Peyer's patch (tissue), 4 donors: ENCODE measurements at regions not wholly inside any gene's neighbourhood (a gene's known extent, or its start where the extent isn't known, plus 50 kb on each side); places are given as distances from the start of the nearest gene placed in this dataset.

Source experiments
- POLR2A ChIP-seq, 2 donors: fragments of 450-650 bp; IDR thresholded peaks; one replicate each; pipeline ENCODE4 v1.5.1; 2017; ENCODE audit warnings: antibody characterized with exemption in 2 of 2, mild to moderate bottlenecking in 2 of 2, moderate library complexity in 2 of 2
- TF ChIP-seq, protein P1 (sequence below), 6 experiments: fragments of 450-650 bp in 4 of 6; fragments of 200-600 bp in 2 of 6; sonication (generic) in 1 of 6; IDR thresholded peaks; one replicate each; pipeline ENCODE4 v1.5.1; 2017 to 2019; ENCODE audit warnings: antibody characterized with exemption in 6 of 6, mild to moderate bottlenecking in 3 of 6, moderate library complexity in 1 of 6

DNA sequence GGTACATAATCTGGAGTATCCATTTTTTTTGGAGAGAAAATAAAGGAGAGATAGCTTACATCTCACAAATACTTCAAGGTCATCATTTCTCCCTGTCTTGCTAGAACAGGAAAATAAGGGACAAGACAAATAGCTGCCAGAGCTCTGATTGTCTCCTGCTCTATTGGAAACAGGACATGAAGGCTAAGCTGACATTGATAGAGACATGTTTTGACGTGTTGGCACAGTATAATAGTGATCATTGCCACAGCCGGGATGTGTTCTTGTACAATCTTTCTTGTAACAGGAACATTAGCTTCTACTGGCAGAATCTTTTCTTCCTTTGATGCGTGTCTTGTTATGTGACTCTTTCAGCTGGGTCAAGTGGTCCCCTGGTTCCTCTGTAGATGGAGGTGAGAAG lies 279.3 kb upstream of the MTPN start:
- TF ChIP-seq, protein P1, sequence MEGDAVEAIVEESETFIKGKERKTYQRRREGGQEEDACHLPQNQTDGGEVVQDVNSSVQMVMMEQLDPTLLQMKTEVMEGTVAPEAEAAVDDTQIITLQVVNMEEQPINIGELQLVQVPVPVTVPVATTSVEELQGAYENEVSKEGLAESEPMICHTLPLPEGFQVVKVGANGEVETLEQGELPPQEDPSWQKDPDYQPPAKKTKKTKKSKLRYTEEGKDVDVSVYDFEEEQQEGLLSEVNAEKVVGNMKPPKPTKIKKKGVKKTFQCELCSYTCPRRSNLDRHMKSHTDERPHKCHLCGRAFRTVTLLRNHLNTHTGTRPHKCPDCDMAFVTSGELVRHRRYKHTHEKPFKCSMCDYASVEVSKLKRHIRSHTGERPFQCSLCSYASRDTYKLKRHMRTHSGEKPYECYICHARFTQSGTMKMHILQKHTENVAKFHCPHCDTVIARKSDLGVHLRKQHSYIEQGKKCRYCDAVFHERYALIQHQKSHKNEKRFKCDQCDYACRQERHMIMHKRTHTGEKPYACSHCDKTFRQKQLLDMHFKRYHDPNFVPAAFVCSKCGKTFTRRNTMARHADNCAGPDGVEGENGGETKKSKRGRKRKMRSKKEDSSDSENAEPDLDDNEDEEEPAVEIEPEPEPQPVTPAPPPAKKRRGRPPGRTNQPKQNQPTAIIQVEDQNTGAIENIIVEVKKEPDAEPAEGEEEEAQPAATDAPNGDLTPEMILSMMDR (IDR thresholded peaks at IDR 0.05) = no peak
- TF ChIP-seq POLR2A (IDR thresholded peaks at IDR 0.05) = no peak
